ENCODE measurements at regions not wholly inside any gene's neighbourhood (a gene's known extent, or its start where the extent isn't known, plus 50 kb on each side); places are given as distances from the start of the nearest gene placed in this dataset.
"Not testable (repeated sequence)": the region's sequence is repeated elsewhere in the genome, so short reads cannot be mapped to it uniquely, and the experiment has no call there.

- not testable (repeated sequence) for TF ChIP-seq ZBTB20 (tag by site-specific recombination; IDR thresholded peaks at IDR 0.05); ZNF561 (tag by site-specific recombination; IDR thresholded peaks at IDR 0.05; ENCODE audit: borderline replicate concordance); HOXC10 (CRISPR knock-in tag; IDR thresholded peaks at IDR 0.05); TCF7L2 (IDR thresholded peaks at IDR 0.05; ENCODE audit: borderline replicate concordance, low read depth, low read length); ZSCAN5A (tag by site-specific recombination; IDR thresholded peaks at IDR 0.05); ZNF433 (tag by site-specific recombination; IDR thresholded peaks at IDR 0.05; ENCODE audit: low read depth); ZNF585B (tag by site-specific recombination; IDR thresholded peaks at IDR 0.05); SALL2 (tag by site-specific recombination; IDR thresholded peaks at IDR 0.05; ENCODE audit: borderline replicate concordance); YY1 (tag by site-specific recombination; IDR thresholded peaks at IDR 0.05); ZNF311 (tag by site-specific recombination; IDR thresholded peaks at IDR 0.05; ENCODE audit: borderline replicate concordance); ZNF513 (tag by site-specific recombination; IDR thresholded peaks at IDR 0.05)
- TF ChIP-seq, protein P1, sequence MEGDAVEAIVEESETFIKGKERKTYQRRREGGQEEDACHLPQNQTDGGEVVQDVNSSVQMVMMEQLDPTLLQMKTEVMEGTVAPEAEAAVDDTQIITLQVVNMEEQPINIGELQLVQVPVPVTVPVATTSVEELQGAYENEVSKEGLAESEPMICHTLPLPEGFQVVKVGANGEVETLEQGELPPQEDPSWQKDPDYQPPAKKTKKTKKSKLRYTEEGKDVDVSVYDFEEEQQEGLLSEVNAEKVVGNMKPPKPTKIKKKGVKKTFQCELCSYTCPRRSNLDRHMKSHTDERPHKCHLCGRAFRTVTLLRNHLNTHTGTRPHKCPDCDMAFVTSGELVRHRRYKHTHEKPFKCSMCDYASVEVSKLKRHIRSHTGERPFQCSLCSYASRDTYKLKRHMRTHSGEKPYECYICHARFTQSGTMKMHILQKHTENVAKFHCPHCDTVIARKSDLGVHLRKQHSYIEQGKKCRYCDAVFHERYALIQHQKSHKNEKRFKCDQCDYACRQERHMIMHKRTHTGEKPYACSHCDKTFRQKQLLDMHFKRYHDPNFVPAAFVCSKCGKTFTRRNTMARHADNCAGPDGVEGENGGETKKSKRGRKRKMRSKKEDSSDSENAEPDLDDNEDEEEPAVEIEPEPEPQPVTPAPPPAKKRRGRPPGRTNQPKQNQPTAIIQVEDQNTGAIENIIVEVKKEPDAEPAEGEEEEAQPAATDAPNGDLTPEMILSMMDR (tag by site-specific recombination; IDR thresholded peaks at IDR 0.05): not testable (repeated sequence)
- TF ChIP-seq, protein P2, sequence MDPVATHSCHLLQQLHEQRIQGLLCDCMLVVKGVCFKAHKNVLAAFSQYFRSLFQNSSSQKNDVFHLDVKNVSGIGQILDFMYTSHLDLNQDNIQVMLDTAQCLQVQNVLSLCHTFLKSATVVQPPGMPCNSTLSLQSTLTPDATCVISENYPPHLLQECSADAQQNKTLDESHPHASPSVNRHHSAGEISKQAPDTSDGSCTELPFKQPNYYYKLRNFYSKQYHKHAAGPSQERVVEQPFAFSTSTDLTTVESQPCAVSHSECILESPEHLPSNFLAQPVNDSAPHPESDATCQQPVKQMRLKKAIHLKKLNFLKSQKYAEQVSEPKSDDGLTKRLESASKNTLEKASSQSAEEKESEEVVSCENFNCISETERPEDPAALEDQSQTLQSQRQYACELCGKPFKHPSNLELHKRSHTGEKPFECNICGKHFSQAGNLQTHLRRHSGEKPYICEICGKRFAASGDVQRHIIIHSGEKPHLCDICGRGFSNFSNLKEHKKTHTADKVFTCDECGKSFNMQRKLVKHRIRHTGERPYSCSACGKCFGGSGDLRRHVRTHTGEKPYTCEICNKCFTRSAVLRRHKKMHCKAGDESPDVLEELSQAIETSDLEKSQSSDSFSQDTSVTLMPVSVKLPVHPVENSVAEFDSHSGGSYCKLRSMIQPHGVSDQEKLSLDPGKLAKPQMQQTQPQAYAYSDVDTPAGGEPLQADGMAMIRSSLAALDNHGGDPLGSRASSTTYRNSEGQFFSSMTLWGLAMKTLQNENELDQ (tag by site-specific recombination; IDR thresholded peaks at IDR 0.05; ENCODE audit: low read depth): not testable (repeated sequence)
Observed at GRCh38 chrX:35548003-35548402, 250.1 kb upstream of the MAGEB16 start.

All from HEK293 (cell line).